Choroid plexus epithelial cell (primary cell): ENCODE measurements at regions not wholly inside any gene's neighbourhood (a gene's known extent, or its start where the extent isn't known, plus 50 kb on each side); places are given as distances from the start of the nearest gene placed in this dataset.

Experiments used
- DNase-seq: peaks from one replicate; pipeline ENCODE4 v3.0.0-alpha.2; 2010; ENCODE audit warnings: low read depth
- H3K4me3 ChIP-seq: 2 replicates; pipeline ENCODE4 v1.5.1; 2011; ENCODE audit warnings: low read depth, mild to moderate bottlenecking, control low read depth, low read length, moderate library complexity
- CTCF ChIP-seq: conservative IDR thresholded peaks from 2 replicates; pipeline ENCODE4 v1.5.1; 2011; ENCODE audit warnings: low read depth, mild to moderate bottlenecking, control low read depth, inconsistent platforms, low read length, moderate library complexity

- DNase-seq = no peak
- TF ChIP-seq CTCF = no peak
- H3K4me3 ChIP-seq = no peak overlapping the region
These were observed 83.5 kb upstream of the SLC2A1 start for GRCh38 chr1:43042127-43042526.

DNA sequence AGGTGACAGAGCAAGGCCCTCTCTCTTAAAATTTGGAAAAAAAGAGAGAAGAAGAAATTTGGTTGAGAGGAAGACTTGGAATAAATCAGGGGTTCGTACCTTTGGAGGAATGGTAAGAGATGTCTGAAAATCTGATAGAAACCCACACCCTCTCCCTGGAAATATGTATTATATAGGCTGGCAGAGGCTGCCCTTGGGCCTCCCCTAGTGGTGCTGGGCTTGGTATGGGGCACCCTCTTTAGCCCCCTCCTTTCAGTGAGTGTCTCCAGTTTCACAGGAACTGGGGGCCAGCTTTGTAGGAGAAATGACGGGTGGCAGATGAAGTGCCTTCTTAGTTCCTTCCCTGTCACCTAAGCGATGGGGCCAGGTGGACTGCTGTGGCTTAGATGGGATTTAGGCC is 82.9 kb upstream of the SLC2A1 start:
- H3K4me3 ChIP-seq = no peak overlapping the region
- no peak for TF ChIP-seq CTCF
- DNase-seq = no peak

GRCh38 chr1:43039228-43040055 is 80.8 kb upstream of the SLC2A1 start:
- DNase-seq = no peak
- no peak overlapping the region for H3K4me3 ChIP-seq
- no peak for TF ChIP-seq CTCF

DNA sequence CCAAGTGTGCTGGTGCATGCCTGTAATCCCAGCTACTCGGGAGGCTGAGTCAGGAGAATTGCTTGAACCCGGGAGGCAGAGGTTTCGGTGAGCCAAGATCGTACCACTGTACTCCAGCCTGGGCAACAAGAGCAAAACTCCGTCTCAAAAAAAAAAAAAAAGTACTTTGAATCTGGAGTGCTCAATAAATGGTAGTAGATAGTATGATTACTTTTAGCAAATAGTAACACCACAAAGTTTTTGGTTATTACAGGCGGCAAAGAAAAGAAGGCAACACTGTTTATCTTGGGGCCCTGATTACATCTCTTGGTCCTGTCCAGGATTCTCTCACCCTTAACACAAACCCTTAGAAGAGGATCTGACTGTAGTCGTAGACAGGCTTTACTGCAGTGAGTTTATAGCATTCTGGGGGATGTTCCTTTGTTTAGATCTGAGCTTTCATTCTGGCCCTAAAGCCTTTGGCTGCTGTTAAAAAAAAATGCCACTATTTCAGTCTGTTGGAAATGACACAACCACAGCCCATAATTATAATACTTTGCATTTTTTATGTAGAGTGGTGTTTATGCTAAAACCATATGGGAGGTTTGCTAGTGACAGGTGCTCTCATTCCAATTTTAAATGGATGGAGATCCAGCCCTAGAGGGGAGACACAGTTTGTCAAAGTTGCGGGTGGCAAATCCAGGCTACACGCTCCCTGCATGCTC is 79.7 kb upstream of the SLC2A1 start:
- DNase-seq = no peak
- no peak for TF ChIP-seq CTCF

GRCh38 chr1:43037466-43037865 is 78.8 kb upstream of the SLC2A1 start:
- DNase-seq = no peak
- H3K4me3 ChIP-seq = no peak overlapping the region
- no peak for TF ChIP-seq CTCF

More for the DNA sequence above, 79.7 kb upstream of the SLC2A1 start:
- H3K4me3 ChIP-seq = no peak overlapping the region

- DNase-seq = no peak
- no peak for TF ChIP-seq CTCF
These were observed 78.3 kb upstream of the SLC2A1 start for GRCh38 chr1:43036932-43037331.

More at GRCh38 chr1:43036932-43037331, 78.3 kb upstream of the SLC2A1 start:
- no peak overlapping the region for H3K4me3 ChIP-seq
